ENCODE measurements at regions not wholly inside any gene's neighbourhood (a gene's known extent, or its start where the extent isn't known, plus 50 kb on each side); places are given as distances from the start of the nearest gene placed in this dataset.

DNA sequence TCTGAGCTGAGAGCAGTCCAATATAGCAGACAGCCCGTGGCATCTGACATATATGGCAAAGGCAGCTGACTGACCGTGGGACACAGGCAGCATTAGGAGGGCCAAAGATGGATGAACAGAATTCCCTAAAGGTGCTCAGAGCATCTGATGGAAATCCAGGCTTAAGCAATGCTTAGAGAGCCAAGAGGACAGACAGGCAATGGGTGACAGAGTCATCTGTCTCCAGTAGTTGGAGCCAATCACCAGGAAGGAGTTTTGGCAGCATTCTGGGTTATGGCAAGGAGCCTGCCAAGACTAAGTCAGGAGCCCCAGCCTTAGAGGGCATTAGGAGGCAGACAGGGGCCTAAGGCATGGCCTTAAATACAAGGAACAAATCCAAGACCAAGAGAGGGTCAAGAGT, 153.3 kb upstream of the USP9X start:
- Histone ChIP-seq H3K4me2 (no peak overlapping the region), H3K4me3 (no peak overlapping the region), H3K9me3 (0 out of 3 replicates have a peak, but pooled peaks cover 6% of the 10 kb centered on the region), H3K4me1 (peaks cover 26% of the 10 kb centered on the region), H3K27ac (peak overlapping the region in 1 of 2 experiments; percentile 81; a peak in 3 of 6 replicates)
- FAIRE-seq = no peak
- CTCF ChIA-PET = interaction anchor here (1.2 kb wide), 1 partner anchor 11 kb away, joined by 4 read pairs; no protein-coding TSS in a partner anchor
- POLR2A ChIA-PET = interaction anchor here (0.6 kb wide), 1 partner anchor 179 kb away, joined by 6 read pairs; no protein-coding TSS in a partner anchor
- DNase-seq (ENCODE audit: low read depth in 1 of 2, low spot score in 1 of 2) = peak in 1 of 2 experiments; percentile 26
- WGBS (ENCODE audit: missing lambda C conversion rate) = 50% methylated on average over 2 of the region's 2 CpGs
- ATAC-seq = peak in 1 of 2 experiments; percentile 66; a peak in 4 of 6 replicates
- TF ChIP-seq TFCP2L1 (CRISPR knock-in tag; IDR thresholded peaks at IDR 0.05) = no peak
- TF ChIP-seq EP300 (IDR thresholded peaks at IDR 0.05) = no peak
- peak; percentile 89 for TF ChIP-seq RFX5 (IDR thresholded peaks at IDR 0.05)
- no peak for TF ChIP-seq SMC3 (IDR thresholded peaks at IDR 0.05)
- no peak for TF ChIP-seq BHLHE40 (IDR thresholded peaks at IDR 0.05; ENCODE audit: low read depth, low read length)

DNA sequence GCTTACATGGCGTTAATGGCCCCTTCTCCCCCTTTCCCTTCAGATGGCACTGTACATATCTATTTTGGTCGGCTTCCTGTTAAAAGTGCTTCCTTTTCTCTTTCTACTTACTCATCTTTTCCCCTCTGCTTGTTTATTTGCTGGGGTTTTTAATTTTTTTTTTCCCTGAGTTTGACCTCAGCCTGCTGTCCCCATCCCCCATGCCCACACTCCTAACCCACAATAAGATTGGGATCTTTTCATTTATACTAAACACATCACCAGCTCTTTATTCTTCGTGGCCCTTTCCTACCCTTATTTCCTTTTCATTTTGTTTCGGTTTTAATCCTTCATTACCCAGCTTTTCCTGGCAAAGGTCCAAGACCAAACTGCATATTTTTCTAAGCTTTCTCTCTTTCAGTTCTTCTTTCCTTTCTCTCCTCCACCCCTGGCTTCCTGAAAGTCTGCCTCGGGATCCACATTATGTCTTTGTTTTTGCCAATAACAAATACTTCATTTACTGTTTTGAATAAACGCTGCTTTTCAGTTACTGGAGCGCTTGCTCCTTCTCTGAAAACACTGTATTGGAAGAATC, 152.0 kb upstream of the USP9X start:
- peak overlapping the region; percentile 71 to 81 for H3K27ac ChIP-seq
- ChIA-PET POLR2A (no interaction called here), CTCF (no interaction called here)
- FAIRE-seq (no peak), ATAC-seq (no peak), DNase-seq (ENCODE audit: low read depth in 1 of 2, low spot score in 1 of 2) (no peak)
- peak overlapping the region; percentile 86 for H3K4me2 ChIP-seq
- peaks cover 24% of the 10 kb centered on the region for H3K4me1 ChIP-seq
- 0 out of 3 replicates have a peak overlapping the region, but pooled peaks have one; percentile 17 for H3K4me3 ChIP-seq
- 0 out of 3 replicates have a peak, but pooled peaks cover 6% of the 10 kb centered on the region for H3K9me3 ChIP-seq
- TF ChIP-seq FOSL2 (IDR thresholded peaks at IDR 0.05) (no peak), FOSL2 (CRISPR knock-in tag; IDR thresholded peaks at IDR 0.05) (no peak), NFE2L2 (conservative IDR thresholded peaks at IDR 0.05; ENCODE audit: low read length) (no peak), GATA3 (IDR thresholded peaks at IDR 0.05; ENCODE audit: borderline replicate concordance) (no peak), RAD21 (conservative IDR thresholded peaks at IDR 0.05 in 1 of 2, IDR thresholded peaks at IDR 0.05 in 1 of 2) (no peak), FOSB (CRISPR knock-in tag; IDR thresholded peaks at IDR 0.05) (no peak), CBX2 (IDR thresholded peaks at IDR 0.05; ENCODE audit: borderline replicate concordance, low read depth) (no peak), MYC (IDR thresholded peaks at IDR 0.05; ENCODE audit: borderline replicate concordance, low read length) (no peak), KDM1A (IDR thresholded peaks at IDR 0.05; ENCODE audit: low read depth) (no peak), ZC3H11A (IDR thresholded peaks at IDR 0.05) (no peak)
- TF ChIP-seq, protein P1, sequence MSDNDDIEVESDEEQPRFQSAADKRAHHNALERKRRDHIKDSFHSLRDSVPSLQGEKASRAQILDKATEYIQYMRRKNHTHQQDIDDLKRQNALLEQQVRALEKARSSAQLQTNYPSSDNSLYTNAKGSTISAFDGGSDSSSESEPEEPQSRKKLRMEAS (IDR thresholded peaks at IDR 0.05) = no peak
- TF ChIP-seq, protein P2, sequence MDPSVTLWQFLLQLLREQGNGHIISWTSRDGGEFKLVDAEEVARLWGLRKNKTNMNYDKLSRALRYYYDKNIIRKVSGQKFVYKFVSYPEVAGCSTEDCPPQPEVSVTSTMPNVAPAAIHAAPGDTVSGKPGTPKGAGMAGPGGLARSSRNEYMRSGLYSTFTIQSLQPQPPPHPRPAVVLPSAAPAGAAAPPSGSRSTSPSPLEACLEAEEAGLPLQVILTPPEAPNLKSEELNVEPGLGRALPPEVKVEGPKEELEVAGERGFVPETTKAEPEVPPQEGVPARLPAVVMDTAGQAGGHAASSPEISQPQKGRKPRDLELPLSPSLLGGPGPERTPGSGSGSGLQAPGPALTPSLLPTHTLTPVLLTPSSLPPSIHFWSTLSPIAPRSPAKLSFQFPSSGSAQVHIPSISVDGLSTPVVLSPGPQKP (IDR thresholded peaks at IDR 0.05; ENCODE audit: low read depth, low read length) = no peak
- WGBS (ENCODE audit: missing lambda C conversion rate) = 35% methylated on average over 7 of the region's 7 CpGs

DNA sequence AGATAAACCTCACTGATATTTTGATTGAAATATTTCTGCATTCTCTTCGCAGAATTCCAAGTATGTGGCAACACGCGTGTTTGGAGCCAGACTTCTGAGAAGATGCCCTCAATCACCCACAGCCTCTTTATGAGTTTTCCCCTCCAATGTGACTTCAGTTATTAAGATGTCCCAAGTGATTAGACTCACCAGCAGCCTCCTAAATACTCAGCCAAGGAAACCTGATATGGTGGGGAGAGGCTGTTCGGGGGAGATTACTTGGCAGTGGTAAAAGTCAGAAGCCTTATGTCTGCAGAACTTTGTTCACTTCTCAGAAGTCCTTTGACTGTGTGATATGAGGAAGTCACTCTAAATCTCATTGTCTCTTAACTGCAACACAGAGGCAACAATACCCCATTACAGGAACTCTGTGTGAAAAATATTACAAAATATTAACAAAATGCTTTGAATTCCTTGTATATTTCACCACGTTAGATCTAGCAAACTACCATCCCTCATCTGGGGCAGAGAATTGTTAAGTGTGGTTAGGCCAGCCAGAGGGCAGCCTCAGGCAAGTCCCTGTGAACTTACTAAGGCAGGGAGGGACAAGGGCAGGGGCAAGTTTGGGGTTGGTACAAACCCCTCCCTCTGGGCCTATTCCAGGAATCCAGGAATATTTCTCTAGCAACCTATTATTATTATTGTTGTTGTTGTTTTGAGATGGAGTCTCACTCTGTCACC, 151.4 kb upstream of the USP9X start:
- Histone ChIP-seq H3K4me3 (0 out of 3 replicates have a peak overlapping the region, but pooled peaks have one; percentile 17), H3K4me2 (peak overlapping the region; percentile 86), H3K4me1 (peaks cover 30% of the 10 kb centered on the region), H3K9me3 (no peaks in the 10 kb centered on the region), H3K27ac (peak overlapping the region; percentile 71 to 81)
- ATAC-seq (peak; percentile 70 to 80; a peak in 5 of 6 replicates), DNase-seq (ENCODE audit: low read depth in 1 of 2, low spot score in 1 of 2) (peak in 1 of 2 experiments; percentile 58), FAIRE-seq (no peak)
- CTCF ChIA-PET = no interaction called here
- WGBS (ENCODE audit: missing lambda C conversion rate) = 24% methylated on average over 5 of the region's 5 CpGs
- POLR2A ChIA-PET = no interaction called here
- TF ChIP-seq RAD21 (conservative IDR thresholded peaks at IDR 0.05 in 1 of 2, IDR thresholded peaks at IDR 0.05 in 1 of 2) (peak; percentile 17 to 28; a peak in 2 of 5 replicates), RARB (CRISPR knock-in tag; IDR thresholded peaks at IDR 0.05) (no peak), CEBPB (IDR thresholded peaks at IDR 0.05) (no peak)
- TF ChIP-seq, protein P3, sequence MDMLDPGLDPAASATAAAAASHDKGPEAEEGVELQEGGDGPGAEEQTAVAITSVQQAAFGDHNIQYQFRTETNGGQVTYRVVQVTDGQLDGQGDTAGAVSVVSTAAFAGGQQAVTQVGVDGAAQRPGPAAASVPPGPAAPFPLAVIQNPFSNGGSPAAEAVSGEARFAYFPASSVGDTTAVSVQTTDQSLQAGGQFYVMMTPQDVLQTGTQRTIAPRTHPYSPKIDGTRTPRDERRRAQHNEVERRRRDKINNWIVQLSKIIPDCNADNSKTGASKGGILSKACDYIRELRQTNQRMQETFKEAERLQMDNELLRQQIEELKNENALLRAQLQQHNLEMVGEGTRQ (IDR thresholded peaks at IDR 0.05) = no peak

All from A549 (cell line).